Cardiac muscle cell (in vitro differentiated cells and primary cell): ENCODE measurements at regions not wholly inside any gene's neighbourhood (a gene's known extent, or its start where the extent isn't known, plus 50 kb on each side); places are given as distances from the start of the nearest gene placed in this dataset.
A peak's percentile ranks its signal among the peaks of the same experiment; 100 is the strongest.

ENCODE experiments used
- DNase-seq, 2 donors: peaks; one replicate each; pipeline versions ENCODE4 v3.0.0 to v3.0.0-alpha.2; 2010 to 2017; ENCODE audit warnings: low read depth in 1 of 2, low spot score in 1 of 2
- H3K27ac ChIP-seq: fragments of 200-600 bp; sonication (generic); 2 replicates; pipeline ENCODE4 v1.5.1; 2016
- H3K27me3 ChIP-seq: fragments of 200-600 bp; sonication (generic); 2 replicates; pipeline ENCODE4 v1.6.0; 2016; ENCODE audit warnings: control low read depth
- H3K36me3 ChIP-seq: fragments of 200-600 bp; sonication (generic); 2 replicates; pipeline ENCODE4 v1.5.1; 2016; ENCODE audit warnings: control low read depth
- H3K4me1 ChIP-seq: fragments of 200-600 bp; sonication (generic); 2 replicates; pipeline ENCODE4 v1.8.1; 2017; ENCODE audit warnings: low read depth, mild to moderate bottlenecking, mixed run types
- H3K4me3 ChIP-seq: fragments of 200-600 bp; sonication (generic); 2 replicates; pipeline ENCODE4 v1.5.1; 2016; ENCODE audit warnings: mild to moderate bottlenecking
- H3K9me3 ChIP-seq: fragments of 200-600 bp; sonication (generic); 2 replicates; pipeline ENCODE4 v1.5.1; 2017; ENCODE audit warnings: low read depth, mild to moderate bottlenecking, control low read depth
- TF ChIP-seq, protein P1 (sequence below): IDR thresholded peaks from 2 replicates; pipeline ENCODE4 v1.5.1; 2012; ENCODE audit warnings: low read depth, mild to moderate bottlenecking, low read length

GRCh38 chr18:11500153-11501122, 109.0 kb upstream of the SLC35G4 start:
- peak in 1 of 2 donors; percentile 89 for DNase-seq
- Histone ChIP-seq H3K4me1 (no peaks in the 10 kb centered on the region), H3K27ac (no peak overlapping the region), H3K4me3 (no peak overlapping the region), H3K36me3 (no peaks in the 10 kb centered on the region), H3K27me3 (no peaks in the 10 kb centered on the region), H3K9me3 (no peaks in the 10 kb centered on the region)
- TF ChIP-seq, protein P1, sequence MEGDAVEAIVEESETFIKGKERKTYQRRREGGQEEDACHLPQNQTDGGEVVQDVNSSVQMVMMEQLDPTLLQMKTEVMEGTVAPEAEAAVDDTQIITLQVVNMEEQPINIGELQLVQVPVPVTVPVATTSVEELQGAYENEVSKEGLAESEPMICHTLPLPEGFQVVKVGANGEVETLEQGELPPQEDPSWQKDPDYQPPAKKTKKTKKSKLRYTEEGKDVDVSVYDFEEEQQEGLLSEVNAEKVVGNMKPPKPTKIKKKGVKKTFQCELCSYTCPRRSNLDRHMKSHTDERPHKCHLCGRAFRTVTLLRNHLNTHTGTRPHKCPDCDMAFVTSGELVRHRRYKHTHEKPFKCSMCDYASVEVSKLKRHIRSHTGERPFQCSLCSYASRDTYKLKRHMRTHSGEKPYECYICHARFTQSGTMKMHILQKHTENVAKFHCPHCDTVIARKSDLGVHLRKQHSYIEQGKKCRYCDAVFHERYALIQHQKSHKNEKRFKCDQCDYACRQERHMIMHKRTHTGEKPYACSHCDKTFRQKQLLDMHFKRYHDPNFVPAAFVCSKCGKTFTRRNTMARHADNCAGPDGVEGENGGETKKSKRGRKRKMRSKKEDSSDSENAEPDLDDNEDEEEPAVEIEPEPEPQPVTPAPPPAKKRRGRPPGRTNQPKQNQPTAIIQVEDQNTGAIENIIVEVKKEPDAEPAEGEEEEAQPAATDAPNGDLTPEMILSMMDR: no peak

DNA sequence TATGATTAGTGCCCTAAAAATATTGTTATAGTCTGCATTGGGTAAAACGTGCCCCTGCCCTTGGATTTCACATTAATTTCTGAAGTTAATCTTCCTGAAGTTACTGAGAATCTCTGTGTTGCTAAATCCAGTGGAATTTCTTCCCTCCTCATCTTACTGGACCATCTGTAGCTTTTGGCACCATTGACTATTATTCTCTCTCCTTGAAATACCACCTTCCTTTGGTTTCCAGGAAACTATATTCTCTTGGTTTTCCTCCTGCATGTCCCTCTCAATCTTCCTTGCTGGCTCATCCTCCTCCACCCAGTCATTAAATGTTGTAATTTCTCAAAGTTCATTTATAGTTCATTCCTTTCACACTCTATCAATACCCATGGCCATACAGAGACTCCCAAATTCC, 110.6 kb upstream of the SLC35G4 start:
- Histone ChIP-seq H3K36me3 (no peaks in the 10 kb centered on the region), H3K9me3 (no peaks in the 10 kb centered on the region), H3K4me1 (no peaks in the 10 kb centered on the region), H3K27ac (no peak overlapping the region), H3K27me3 (peaks cover 4% of the 10 kb centered on the region), H3K4me3 (no peak overlapping the region)
- TF ChIP-seq, protein P1: no peak
- no peak for DNase-seq

- DNase-seq: peak in 1 of 2 donors; percentile 44
- no peak overlapping the region for H3K4me3 ChIP-seq
- TF ChIP-seq, protein P1: no peak
These were observed 111.8 kb upstream of the SLC35G4 start for GRCh38 chr18:11497585-11497984.

DNA sequence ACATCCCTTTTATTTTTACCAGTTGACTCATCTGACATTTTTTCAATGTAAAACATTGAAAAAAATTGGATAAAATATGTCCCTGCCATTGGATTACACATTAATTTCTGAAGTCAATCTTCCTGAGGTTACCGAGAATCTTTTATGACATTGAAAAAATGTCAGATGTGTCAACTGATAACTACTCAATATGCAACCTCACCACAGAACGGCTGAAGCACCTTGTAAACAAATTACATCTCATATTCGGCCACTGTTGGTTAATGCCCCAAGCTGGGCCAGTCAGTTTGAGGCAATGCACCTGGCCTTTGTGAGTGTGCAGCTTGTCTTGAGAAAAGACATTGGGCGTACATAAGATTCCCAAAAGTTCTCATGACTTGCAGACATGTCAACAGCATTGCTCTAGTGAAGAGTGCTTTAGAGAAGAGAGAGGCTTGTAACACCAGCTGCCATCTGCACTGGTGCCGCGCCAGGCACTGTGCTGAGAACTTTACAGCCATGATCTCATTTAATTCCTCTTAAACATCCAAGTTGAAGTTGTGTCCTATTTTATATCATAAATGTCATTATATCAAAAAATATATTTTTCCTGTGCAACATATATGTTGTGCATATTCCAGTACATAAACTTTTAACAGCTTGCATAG, 112.7 kb upstream of the SLC35G4 start:
- Histone ChIP-seq H3K4me1 (no peaks in the 10 kb centered on the region), H3K27ac (no peak overlapping the region), H3K9me3 (no peaks in the 10 kb centered on the region), H3K27me3 (peaks cover 4% of the 10 kb centered on the region), H3K36me3 (no peaks in the 10 kb centered on the region), H3K4me3 (no peak overlapping the region)
- no peak for DNase-seq
- TF ChIP-seq, protein P1: no peak

More at GRCh38 chr18:11497585-11497984, 111.8 kb upstream of the SLC35G4 start:
- Histone ChIP-seq H3K4me1 (no peaks in the 10 kb centered on the region), H3K36me3 (no peaks in the 10 kb centered on the region), H3K27me3 (peaks cover 4% of the 10 kb centered on the region), H3K27ac (no peak overlapping the region), H3K9me3 (no peaks in the 10 kb centered on the region)

- TF ChIP-seq, protein P1: no peak
- no peaks in the 10 kb centered on the region for H3K9me3 ChIP-seq
- H3K27me3 ChIP-seq: peaks cover 4% of the 10 kb centered on the region
- no peak overlapping the region for H3K4me3 ChIP-seq
- DNase-seq: no peak
- H3K27ac ChIP-seq: no peak overlapping the region
- H3K36me3 ChIP-seq: no peaks in the 10 kb centered on the region
- no peaks in the 10 kb centered on the region for H3K4me1 ChIP-seq
These were observed 114.0 kb upstream of the SLC35G4 start for GRCh38 chr18:11495441-11495840.
